Esophagus muscularis mucosa (tissue), 4 donors: ENCODE measurements at regions not wholly inside any gene's neighbourhood (a gene's known extent, or its start where the extent isn't known, plus 50 kb on each side); places are given as distances from the start of the nearest gene placed in this dataset.
A peak's percentile ranks its signal among the peaks of the same experiment; 100 is the strongest.

ENCODE experiments used
- DNase-seq: peaks from one replicate; pipeline ENCODE4 v3.0.0-alpha.2; 2017; ENCODE audit errors: extremely low spot score
- H3K27ac ChIP-seq, 4 donors: fragments of 200-600 bp; sonication (generic); replicated peaks in 1 of 4; 1 replicate in 3 of 4; 2 replicates in 1 of 4; pipeline ENCODE4 v1.5.1; 2016 to 2019; ENCODE audit warnings: mild to moderate bottlenecking in 1 of 4
- H3K27me3 ChIP-seq, 4 donors: fragments of 200-600 bp; sonication (generic); one replicate each; pipeline versions ENCODE4 v1.5.1 to v1.6.0; 2016 to 2019
- H3K36me3 ChIP-seq, 4 donors: fragments of 200-600 bp; sonication (generic); one replicate each; pipeline ENCODE4 v1.5.1; 2016 to 2019
- H3K4me1 ChIP-seq, 4 donors: fragments of 200-600 bp; sonication (generic); one replicate each; pipeline ENCODE4 v1.5.1; 2016 to 2019
- H3K4me3 ChIP-seq, 4 donors: fragments of 200-600 bp; sonication (generic); 1 replicate in 2 of 4; 2 replicates in 2 of 4; pipeline ENCODE4 v1.5.1; 2016 to 2019; ENCODE audit warnings: mild to moderate bottlenecking in 4 of 4, moderate library complexity in 1 of 4
- H3K9me3 ChIP-seq, 4 donors: fragments of 200-600 bp; sonication (generic); 1 replicate in 3 of 4; 2 replicates in 1 of 4; pipeline ENCODE4 v1.5.1; 2016 to 2019
- CTCF ChIP-seq, 3 experiments: fragments of 200-600 bp in 2 of 3; fragments of 450-650 bp in 1 of 3; sonication (generic) in 2 of 3; IDR thresholded peaks; one replicate each; pipeline ENCODE4 v1.5.1; 2017 to 2019; ENCODE audit warnings: antibody characterized with exemption in 3 of 3, mild to moderate bottlenecking in 2 of 3, moderate library complexity in 1 of 3
- EP300 ChIP-seq: sonication (generic); formaldehyde crosslinking; IDR thresholded peaks from one replicate; pipeline ENCODE4 v1.6.1; 2017; ENCODE audit warnings: antibody characterized with exemption
- POLR2A ChIP-seq: fragments of 450-650 bp; IDR thresholded peaks from one replicate; pipeline ENCODE4 v1.6.1; 2017; ENCODE audit warnings: antibody characterized with exemption, moderate library complexity, mild to moderate bottlenecking, low read depth
- POLR2AphosphoS5 ChIP-seq, 2 donors: sonication (generic); formaldehyde crosslinking; IDR thresholded peaks; one replicate each; pipeline ENCODE4 v1.6.1; 2017; ENCODE audit warnings: antibody characterized with exemption in 2 of 2
- WGBS: methylation state at CpG from one replicate; pipeline ENCODE4 v1.1.5; 2018; 5-methylcytosine and 5-hydroxymethylcytosine counted together
- intact Hi-C: fragments of 100-400 bp; cut with DNase I; formaldehyde crosslinking; loops from one replicate; pipeline ENCODE4 v1.15.1; 2023

- no peak overlapping the region for H3K4me3 ChIP-seq
- DNase-seq: no peak
- no peaks in the 10 kb centered on the region for H3K27me3 ChIP-seq
- H3K36me3 ChIP-seq: no peaks in the 10 kb centered on the region
- H3K9me3 ChIP-seq: no peaks in the 10 kb centered on the region
- TF ChIP-seq POLR2A: no peak
- no peak for TF ChIP-seq EP300
- no peak for TF ChIP-seq POLR2AphosphoS5 (IDR thresholded peaks at IDR 0.05)
- TF ChIP-seq CTCF (IDR thresholded peaks at IDR 0.05): no peak
- intact Hi-C loops: no loop called here
- peaks cover 19 to 23% (median 21%) of the 10 kb centered on the region in 4 donors for H3K4me1 ChIP-seq
- no peak overlapping the region for H3K27ac ChIP-seq
These were observed 162.3 kb upstream of the ZNF462 start for GRCh38 chr9:106700676-106701075.

GRCh38 chr9:106701611-106702010 is 161.4 kb upstream of the ZNF462 start:
- 100% methylated on average over 1 of the region's 1 CpG for WGBS
- no peaks in the 10 kb centered on the region for H3K36me3 ChIP-seq
- H3K27ac ChIP-seq: no peak overlapping the region
- TF ChIP-seq POLR2AphosphoS5 (IDR thresholded peaks at IDR 0.05) (no peak), POLR2A (no peak), EP300 (no peak), CTCF (IDR thresholded peaks at IDR 0.05) (no peak)
- intact Hi-C loops: no loop called here
- no peak for DNase-seq
- H3K4me1 ChIP-seq: peaks cover 19 to 23% (median 21%) of the 10 kb centered on the region in 4 donors
- H3K27me3 ChIP-seq: no peaks in the 10 kb centered on the region
- H3K9me3 ChIP-seq: no peaks in the 10 kb centered on the region
- no peak overlapping the region for H3K4me3 ChIP-seq

- WGBS: 80% methylated on average over 5 of the region's 5 CpGs
- intact Hi-C loops: no loop called here
- Histone ChIP-seq H3K4me3 (no peak overlapping the region), H3K27me3 (no peaks in the 10 kb centered on the region), H3K9me3 (no peaks in the 10 kb centered on the region), H3K36me3 (no peaks in the 10 kb centered on the region), H3K27ac (no peak overlapping the region), H3K4me1 (peaks cover 17 to 20% (median 19%) of the 10 kb centered on the region in 4 donors)
- DNase-seq: no peak
- TF ChIP-seq EP300 (no peak), POLR2AphosphoS5 (IDR thresholded peaks at IDR 0.05) (no peak), CTCF (IDR thresholded peaks at IDR 0.05) (no peak), POLR2A (no peak)
These were observed 158.8 kb upstream of the ZNF462 start for GRCh38 chr9:106704056-106704615.

- H3K27me3 ChIP-seq: no peaks in the 10 kb centered on the region
- H3K4me1 ChIP-seq: peaks cover 17 to 22% (median 20%) of the 10 kb centered on the region in 4 donors
- no peaks in the 10 kb centered on the region for H3K36me3 ChIP-seq
- intact Hi-C loops: no loop called here
- TF ChIP-seq POLR2AphosphoS5 (IDR thresholded peaks at IDR 0.05): no peak
- TF ChIP-seq POLR2A: no peak
- TF ChIP-seq EP300: no peak
- H3K4me3 ChIP-seq: no peak overlapping the region
- peak overlapping the region in 3 of 4 donors; percentile 41 to 57 (median 51) for H3K27ac ChIP-seq
- no peaks in the 10 kb centered on the region for H3K9me3 ChIP-seq
- whole genome bisulfite sequencing: 61% methylated on average over 1 of the region's 1 CpG
- no peak for DNase-seq
These were observed 155.7 kb upstream of the ZNF462 start for GRCh38 chr9:106707291-106707690.

GRCh38 chr9:106707738-106708474 is 155.1 kb upstream of the ZNF462 start:
- no peak for DNase-seq
- peak overlapping the region; percentile 41 to 57 (median 48) for H3K27ac ChIP-seq
- H3K4me3 ChIP-seq: no peak overlapping the region
- no peak for TF ChIP-seq CTCF (IDR thresholded peaks at IDR 0.05)
- TF ChIP-seq POLR2A: no peak
- TF ChIP-seq POLR2AphosphoS5 (IDR thresholded peaks at IDR 0.05): no peak
- no peak for TF ChIP-seq EP300
- no peaks in the 10 kb centered on the region for H3K27me3 ChIP-seq
- WGBS: 55% methylated on average over 13 of the region's 13 CpGs
- peaks cover 17 to 22% (median 20%) of the 10 kb centered on the region in 4 donors for H3K4me1 ChIP-seq
- intact Hi-C loops: no loop called here
- H3K36me3 ChIP-seq: no peaks in the 10 kb centered on the region
- H3K9me3 ChIP-seq: no peaks in the 10 kb centered on the region
